Right renal pelvis (tissue), 4 donors: ENCODE measurements at regions not wholly inside any gene's neighbourhood (a gene's known extent, or its start where the extent isn't known, plus 50 kb on each side); places are given as distances from the start of the nearest gene placed in this dataset.

Experiments used
- DNase-seq, 4 donors: peaks; one replicate each; pipeline ENCODE4 v3.0.0-alpha.2; 2013; ENCODE audit warnings: low read depth in 4 of 4, low spot score in 3 of 4, missing footprints in 1 of 4

- DNase-seq: no peak
Observed at GRCh38 chr16:76222087-76222486, 55.1 kb upstream of the CNTNAP4 start.

GRCh38 chr16:76222853-76223252, 54.3 kb upstream of the CNTNAP4 start:
- DNase-seq: no peak

GRCh38 chr16:76226011-76226410, 51.2 kb upstream of the CNTNAP4 start:
- no peak for DNase-seq

- no peak for DNase-seq
Observed at GRCh38 chr16:76226481-76226880, 50.7 kb upstream of the CNTNAP4 start.
